ENCODE measurements at regions not wholly inside any gene's neighbourhood (a gene's known extent, or its start where the extent isn't known, plus 50 kb on each side); places are given as distances from the start of the nearest gene placed in this dataset.

DNA sequence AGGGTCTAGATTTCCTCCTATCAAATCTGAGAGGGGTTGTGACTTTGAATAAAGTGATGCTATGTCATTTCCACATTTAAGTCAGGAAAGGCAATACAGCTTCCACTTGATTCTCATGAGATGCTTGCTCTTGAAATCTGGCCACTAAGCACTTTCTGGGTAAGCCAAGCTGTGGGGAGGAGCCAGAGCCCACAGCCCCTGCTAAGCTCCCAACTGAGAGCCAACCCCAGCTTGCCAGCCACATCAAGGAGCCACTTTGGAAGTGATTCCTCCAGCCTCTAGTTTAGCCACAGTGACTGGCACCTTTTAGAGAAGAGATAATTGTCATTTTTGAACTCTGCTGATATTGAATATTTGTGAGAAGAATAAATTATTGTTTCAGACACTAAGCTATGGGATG lies 1441.5 kb upstream of the IGFBP7 start:
- no peak for DNase-seq

DNA sequence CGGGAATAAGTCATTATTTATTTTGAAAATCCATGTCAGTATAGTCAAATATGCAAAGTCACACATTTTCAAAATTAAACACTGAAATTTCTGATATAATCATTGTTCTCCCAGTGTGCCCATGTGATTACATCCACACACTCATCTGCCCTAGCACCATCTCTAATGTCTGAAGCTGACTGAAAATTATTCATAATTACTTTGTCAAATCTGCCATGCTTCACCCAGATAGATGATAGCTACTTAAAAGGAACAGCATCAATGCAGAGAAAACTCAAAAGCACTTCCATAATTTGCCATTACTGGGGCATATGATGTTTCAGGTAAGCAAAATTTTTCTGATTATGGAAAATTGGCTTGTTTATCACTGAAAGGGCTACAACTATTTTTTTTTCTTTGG lies 1433.3 kb upstream of the IGFBP7 start:
- no peak for DNase-seq

GRCh38 chr4:58541926-58542325 lies 1431.7 kb upstream of the IGFBP7 start:
- DNase-seq: no peak

GRCh38 chr4:58522765-58523382 lies 1412.7 kb upstream of the IGFBP7 start:
- no peak for DNase-seq

DNA sequence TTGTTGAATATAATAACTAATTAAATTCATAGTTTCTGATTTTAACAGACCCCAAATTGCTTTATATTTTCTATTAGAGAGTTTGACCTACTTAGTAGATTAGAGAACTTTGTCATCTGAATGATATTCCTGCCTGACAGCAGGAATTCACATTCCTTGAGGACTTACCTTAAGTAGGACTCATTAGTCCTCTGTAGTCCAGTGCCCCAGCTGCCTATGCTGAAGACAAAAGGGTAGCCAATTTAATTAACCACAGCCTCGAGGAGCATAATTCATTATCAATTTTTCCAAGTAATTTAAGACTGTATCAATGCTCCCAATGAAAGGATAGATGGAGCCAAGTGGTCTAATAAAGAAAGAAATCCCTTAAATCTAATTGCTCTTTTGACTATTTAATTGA lies 1405.0 kb upstream of the IGFBP7 start:
- DNase-seq: no peak

DNA sequence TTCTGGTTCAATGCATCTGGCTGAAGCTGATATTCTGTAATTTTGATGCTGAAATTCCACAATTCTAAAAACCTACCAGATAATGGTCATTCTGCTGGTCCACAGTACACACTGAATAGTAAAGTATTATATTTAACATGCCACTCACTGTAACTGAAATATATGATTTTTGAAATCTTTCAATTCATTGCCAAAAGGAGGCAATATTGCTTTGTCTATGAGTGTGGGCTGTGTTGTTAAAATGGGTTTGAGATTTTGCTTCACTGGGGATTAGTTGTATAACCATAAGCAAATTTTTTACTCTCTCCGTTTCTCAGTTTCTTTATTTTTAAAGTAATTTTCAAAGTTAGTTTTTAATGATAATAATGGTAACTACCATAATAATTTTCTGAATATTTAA lies 1404.1 kb upstream of the IGFBP7 start:
- no peak for DNase-seq

DNA sequence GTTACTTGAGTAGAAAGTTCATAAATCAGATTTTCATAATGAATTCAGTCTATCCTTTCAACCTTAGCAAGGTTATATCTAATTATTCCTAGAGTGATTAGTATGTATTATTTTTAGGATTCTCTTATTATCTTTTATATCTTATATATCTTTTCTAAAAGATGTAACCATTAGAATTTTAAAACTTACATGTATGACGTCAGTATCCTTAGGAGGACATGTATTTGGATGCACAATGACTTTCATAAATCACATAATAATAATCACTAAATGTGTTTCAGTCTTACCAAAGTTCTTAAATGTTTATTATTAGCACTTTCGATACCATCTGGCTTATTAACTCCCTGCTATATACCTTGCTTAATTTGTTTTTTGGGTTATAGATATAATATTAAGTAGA lies 1400.5 kb upstream of the IGFBP7 start:
- DNase-seq: no peak

GRCh38 chr4:58507079-58507478 lies 1396.9 kb upstream of the IGFBP7 start:
- no peak for DNase-seq

GRCh38 chr4:58502839-58503238 lies 1392.7 kb upstream of the IGFBP7 start:
- no peak for DNase-seq

DNA sequence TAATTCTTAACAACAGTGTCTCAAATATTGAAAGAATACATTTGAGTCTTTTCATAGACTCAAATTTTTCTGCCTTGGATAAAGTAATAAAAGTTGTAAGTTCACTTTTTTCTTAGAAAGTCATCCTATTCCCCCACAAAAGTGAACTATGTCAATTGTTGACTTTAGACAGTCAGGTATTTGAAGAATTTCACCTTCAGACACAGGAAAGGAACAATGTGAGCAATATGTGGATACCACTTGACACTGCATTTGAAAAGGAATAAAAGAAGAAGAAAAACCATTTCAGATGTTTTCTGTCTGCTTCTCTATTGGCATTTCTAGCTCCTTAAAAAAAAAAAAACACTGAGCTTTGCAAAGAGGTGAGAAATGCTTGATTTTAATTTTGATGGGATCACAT lies 1389.0 kb upstream of the IGFBP7 start:
- DNase-seq: no peak

DNA sequence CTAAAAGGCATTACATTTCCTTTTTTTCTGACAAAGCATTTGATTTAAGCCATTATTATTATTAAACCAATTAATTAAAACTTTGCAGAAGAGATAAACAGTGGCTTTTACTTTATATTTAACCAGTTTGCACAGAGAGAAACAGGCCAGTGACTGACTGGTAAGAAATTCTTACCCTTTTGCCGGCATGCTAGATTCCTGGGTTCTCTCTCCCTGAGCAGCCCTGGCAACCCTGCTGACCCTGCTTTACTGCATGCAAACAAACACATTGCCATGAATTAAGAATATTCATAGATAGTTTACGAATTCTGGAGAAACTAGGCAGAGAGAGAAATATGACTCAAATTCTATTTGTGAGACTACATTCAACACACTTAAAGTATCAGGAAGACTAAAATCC lies 1381.4 kb upstream of the IGFBP7 start:
- no peak for DNase-seq

- no peak for DNase-seq
These were observed 1367.8 kb upstream of the IGFBP7 start for GRCh38 chr4:58477950-58478349.

DNA sequence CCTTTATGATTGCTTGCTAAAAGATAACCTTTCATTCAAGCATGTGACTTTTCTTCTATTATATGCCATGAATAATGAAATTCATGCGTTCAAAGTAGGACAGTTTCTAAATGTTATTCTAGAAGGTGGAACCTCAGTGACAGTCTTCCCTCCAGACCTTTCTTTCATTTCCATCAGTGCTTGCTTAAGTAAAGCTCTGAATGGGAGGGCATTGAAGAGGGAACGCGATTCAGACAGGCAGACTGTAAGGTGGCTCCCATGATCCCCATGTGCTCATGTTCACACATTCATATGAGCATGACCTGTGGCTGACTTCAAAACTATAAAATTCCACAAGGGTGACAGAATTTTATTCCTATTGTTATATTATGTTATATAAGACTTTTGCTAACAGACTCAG lies 1367.3 kb upstream of the IGFBP7 start:
- no peak for DNase-seq

DNA sequence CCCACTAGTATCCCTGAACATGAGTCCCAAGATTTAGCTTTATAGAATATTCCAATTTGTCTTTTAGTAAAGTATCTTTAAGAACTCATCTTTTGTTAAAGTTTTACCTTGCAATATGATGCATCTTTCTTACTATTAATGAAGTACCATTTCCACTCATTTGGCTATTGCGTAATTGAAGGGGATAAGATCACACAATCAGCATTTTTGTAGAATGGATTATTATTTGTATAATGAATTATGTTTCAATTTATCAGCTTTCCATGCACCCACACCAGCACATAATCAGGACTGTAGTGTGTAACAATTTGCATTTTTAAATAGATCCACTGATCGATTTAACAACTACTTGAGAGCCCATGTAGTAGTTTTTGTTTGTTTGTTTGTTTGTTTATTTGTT lies 1364.9 kb upstream of the IGFBP7 start:
- DNase-seq: no peak

DNA sequence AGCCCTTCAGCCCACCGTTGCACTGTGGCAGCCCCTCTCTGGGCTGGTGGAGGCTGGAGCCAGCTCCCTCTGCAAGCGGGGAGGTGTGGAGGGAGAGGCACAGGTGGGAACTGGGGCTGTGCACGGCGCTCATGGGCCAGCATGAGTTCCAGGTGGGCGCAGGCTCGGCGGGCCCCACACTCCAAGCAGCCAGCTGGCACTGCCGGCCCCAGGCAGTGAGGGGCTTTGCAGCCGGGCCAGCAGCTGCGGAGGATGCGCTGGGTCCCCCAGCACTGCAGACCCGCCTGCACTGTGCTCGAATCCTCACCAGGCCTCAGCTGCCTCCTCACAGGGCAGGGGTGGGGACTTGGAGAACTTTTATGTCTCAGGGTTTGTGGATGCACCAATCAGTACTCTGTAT lies 1354.8 kb upstream of the IGFBP7 start:
- no peak for DNase-seq

DNA sequence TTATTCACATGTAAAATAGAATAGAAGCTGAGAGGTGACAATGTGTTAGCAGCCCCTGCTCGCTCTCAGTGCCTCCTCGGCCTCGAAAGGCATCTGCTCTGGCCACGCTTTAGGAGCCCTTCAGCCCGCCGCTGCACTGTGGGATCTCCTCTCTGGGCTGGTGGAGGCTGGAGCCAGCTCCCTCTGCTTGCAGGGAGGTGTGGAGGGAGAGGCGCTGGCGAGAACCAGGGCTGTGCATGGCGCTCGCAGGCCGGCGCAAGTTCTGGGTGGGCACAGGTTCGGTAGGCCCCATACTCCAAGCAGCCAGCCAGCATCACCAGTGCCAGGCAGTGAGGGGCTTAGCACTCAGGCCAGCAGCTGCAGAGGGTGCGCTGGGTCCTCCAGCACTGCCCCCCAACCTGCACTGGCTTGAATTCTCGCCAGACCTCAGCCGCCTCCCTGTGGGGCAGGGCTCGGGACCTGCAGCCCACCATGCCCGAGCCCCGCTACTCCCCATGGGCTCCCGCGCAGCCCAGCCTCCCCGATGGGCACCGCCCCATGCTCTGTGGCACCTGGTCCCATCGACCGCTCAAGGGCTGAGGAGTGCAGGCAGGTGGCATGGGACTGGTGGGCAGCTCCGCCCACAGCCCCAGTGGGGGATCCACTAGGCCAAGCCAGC lies 1346.7 kb upstream of the IGFBP7 start:
- DNase-seq: no peak

GRCh38 chr4:58453956-58454355 lies 1343.8 kb upstream of the IGFBP7 start:
- no peak for DNase-seq

DNA sequence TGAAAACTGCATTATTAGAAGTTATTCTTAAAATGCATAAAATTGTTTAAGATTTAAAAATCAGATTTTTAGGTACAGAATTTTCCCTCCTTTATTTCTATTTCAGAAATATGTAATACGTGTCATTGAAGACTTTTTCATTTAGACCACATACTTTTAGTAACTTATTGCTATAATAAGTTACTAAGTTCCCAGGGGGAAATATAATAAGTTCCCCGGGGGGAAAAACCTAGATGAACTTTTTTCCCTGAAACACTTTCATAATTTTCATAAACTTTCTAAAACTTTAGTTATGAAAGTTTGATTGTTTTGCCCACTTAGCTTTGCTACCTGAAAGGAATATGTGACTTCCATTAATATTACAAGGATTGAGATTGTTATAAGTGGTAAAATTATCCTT lies 1341.5 kb upstream of the IGFBP7 start:
- no peak for DNase-seq

GRCh38 chr4:58435871-58436270 lies 1325.7 kb upstream of the IGFBP7 start:
- DNase-seq: no peak

- no peak for DNase-seq
These were observed 1303.7 kb upstream of the IGFBP7 start for GRCh38 chr4:58413849-58414248.

GRCh38 chr4:58411904-58412303 lies 1301.7 kb upstream of the IGFBP7 start:
- no peak for DNase-seq

- DNase-seq: no peak
These were observed 1296.6 kb upstream of the IGFBP7 start for GRCh38 chr4:58406762-58407161.

GRCh38 chr4:58368221-58368620 lies 1258.0 kb upstream of the IGFBP7 start:
- no peak for DNase-seq

DNA sequence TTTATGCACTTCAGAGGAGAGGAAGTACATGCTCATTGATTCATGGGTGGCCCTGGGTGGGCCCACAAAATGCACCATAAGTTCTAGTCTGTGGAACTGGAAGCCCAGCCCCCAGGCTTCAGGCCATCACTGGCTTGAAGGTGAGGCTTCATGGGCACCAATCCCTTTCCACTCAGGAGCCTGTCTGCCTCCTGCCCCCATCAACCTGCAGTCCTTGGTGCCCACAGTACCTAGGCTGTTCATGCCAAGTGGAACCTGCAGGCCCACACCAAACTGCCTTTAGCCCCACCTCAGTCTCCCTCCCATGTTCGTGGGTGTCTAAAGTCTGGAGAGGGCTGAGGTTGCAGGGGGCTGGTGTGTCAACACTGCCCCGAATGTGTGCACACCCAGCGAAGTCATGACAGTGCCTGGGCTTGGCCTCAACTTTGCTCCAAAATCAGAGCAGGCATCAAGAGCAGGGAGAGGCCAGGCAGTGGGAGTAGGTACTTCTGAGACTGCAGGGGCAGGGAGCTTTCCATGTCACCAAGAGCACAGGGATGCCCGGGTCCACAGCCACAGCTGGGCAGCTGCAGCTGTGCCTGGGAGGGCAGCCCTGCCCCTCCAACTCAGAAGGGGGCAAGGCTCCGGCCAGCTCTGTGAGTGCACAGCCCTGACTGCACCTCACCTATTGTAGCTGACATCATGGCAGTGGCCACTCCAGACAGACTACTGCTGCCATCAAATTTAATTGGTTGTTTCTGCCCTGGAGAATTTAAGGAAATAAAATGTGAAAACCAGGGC lies 1250.4 kb upstream of the IGFBP7 start:
- no peak for DNase-seq
